VCaP (cell line): ENCODE measurements at regions not wholly inside any gene's neighbourhood (a gene's known extent, or its start where the extent isn't known, plus 50 kb on each side); places are given as distances from the start of the nearest gene placed in this dataset.

Source experiments
- H3K27ac ChIP-seq: fragments of 450-650 bp; 2 replicates; pipeline ENCODE4 v1.5.1; 2017
- CTCF ChIP-seq: fragments of 450-650 bp; conservative IDR thresholded peaks from 2 replicates; pipeline ENCODE4 v1.5.1; 2017; ENCODE audit warnings: mild to moderate bottlenecking, moderate library complexity

GRCh38 chr7:133180717-133181116 lies 72.2 kb upstream of the EXOC4 start:
- H3K27ac ChIP-seq = no peak overlapping the region
- TF ChIP-seq CTCF = no peak

GRCh38 chr7:133183042-133183794 lies 69.7 kb upstream of the EXOC4 start:
- TF ChIP-seq CTCF = no peak
- H3K27ac ChIP-seq = peak overlapping the region; percentile 53

GRCh38 chr7:133183969-133184368 lies 68.9 kb upstream of the EXOC4 start:
- no peak for TF ChIP-seq CTCF
- no peak overlapping the region for H3K27ac ChIP-seq

- TF ChIP-seq CTCF = no peak
Observed at GRCh38 chr7:133185512-133185911, 67.4 kb upstream of the EXOC4 start.

GRCh38 chr7:133186060-133186459 lies 66.8 kb upstream of the EXOC4 start:
- no peak for TF ChIP-seq CTCF
- no peak overlapping the region for H3K27ac ChIP-seq

More at GRCh38 chr7:133185512-133185911, 67.4 kb upstream of the EXOC4 start:
- no peak overlapping the region for H3K27ac ChIP-seq

GRCh38 chr7:133190172-133190528 lies 62.7 kb upstream of the EXOC4 start:
- TF ChIP-seq CTCF = no peak
- no peak overlapping the region for H3K27ac ChIP-seq

GRCh38 chr7:133190650-133191049 lies 62.2 kb upstream of the EXOC4 start:
- TF ChIP-seq CTCF = no peak
- H3K27ac ChIP-seq = no peak overlapping the region
